ENCODE measurements at regions not wholly inside any gene's neighbourhood (a gene's known extent, or its start where the extent isn't known, plus 50 kb on each side); places are given as distances from the start of the nearest gene placed in this dataset.

- TF ChIP-seq ATF5 (CRISPR knock-in tag; IDR thresholded peaks at IDR 0.05; ENCODE audit: low read depth) (no peak), ZNF552 (CRISPR knock-in tag; IDR thresholded peaks at IDR 0.05; ENCODE audit: borderline replicate concordance) (no peak), ATF2 (CRISPR knock-in tag; IDR thresholded peaks at IDR 0.05) (no peak), ZNF709 (CRISPR knock-in tag; IDR thresholded peaks at IDR 0.05) (no peak), ZNF790 (CRISPR knock-in tag; IDR thresholded peaks at IDR 0.05; ENCODE audit: borderline replicate concordance) (no peak), ZFX (CRISPR knock-in tag; IDR thresholded peaks at IDR 0.05; ENCODE audit: low read depth) (no peak), ZNF839 (CRISPR knock-in tag; IDR thresholded peaks at IDR 0.05; ENCODE audit: borderline replicate concordance) (no peak), ZNF264 (CRISPR knock-in tag; IDR thresholded peaks at IDR 0.05) (no peak), ZBTB33 (CRISPR knock-in tag; IDR thresholded peaks at IDR 0.05) (no peak), ARID5B (CRISPR knock-in tag; IDR thresholded peaks at IDR 0.05) (peak; percentile 85), ZNF207 (IDR thresholded peaks at IDR 0.05; ENCODE audit: borderline replicate concordance) (no peak), RNF219 (CRISPR knock-in tag; IDR thresholded peaks at IDR 0.05) (no peak; the same call in 1 of the 2 replicates), ATF7 (IDR thresholded peaks at IDR 0.05) (no peak), ATF7 (CRISPR knock-in tag; IDR thresholded peaks at IDR 0.05) (no peak), ARID2 (CRISPR knock-in tag; IDR thresholded peaks at IDR 0.05; ENCODE audit: borderline replicate concordance) (no peak), MLX (CRISPR knock-in tag; IDR thresholded peaks at IDR 0.05) (no peak), ETV6 (CRISPR knock-in tag; conservative IDR thresholded peaks at IDR 0.05) (no peak), IKZF1 (IDR thresholded peaks at IDR 0.05) (no peak), FOSL1 (CRISPR knock-in tag; IDR thresholded peaks at IDR 0.05; ENCODE audit: borderline replicate concordance) (no peak)
Measured at GRCh38 chr6:27040244-27041042, 207.1 kb upstream of the PRSS16 start (continued).

Data from HepG2 (cell line).